ENCODE measurements at regions not wholly inside any gene's neighbourhood (a gene's known extent, or its start where the extent isn't known, plus 50 kb on each side); places are given as distances from the start of the nearest gene placed in this dataset.

DNA sequence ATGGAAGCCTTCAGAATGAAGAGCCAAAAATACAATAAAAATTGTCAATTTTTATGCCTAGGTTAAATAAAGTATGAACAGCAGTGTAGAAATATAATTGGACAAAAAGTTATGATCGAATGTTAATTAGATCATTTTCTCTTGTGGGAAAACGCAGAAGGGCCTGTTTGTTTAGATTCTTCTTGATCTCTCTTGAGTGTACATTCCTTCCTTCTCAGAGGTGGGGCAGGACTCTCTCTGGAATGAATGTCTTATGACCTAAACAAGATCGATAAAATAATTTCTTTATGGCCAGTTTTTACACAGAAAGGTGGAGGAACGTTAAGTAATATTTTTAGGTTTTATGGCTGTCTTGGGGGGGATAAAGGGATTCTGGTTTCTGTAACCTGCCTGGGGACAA lies 500.1 kb upstream of the MARCKS start:
- no peaks in the 10 kb centered on the region for H3K36me3 ChIP-seq (ENCODE audit: control insufficient read depth in 2 of 2, insufficient read depth in 2 of 2, low read length in 2 of 2)
- H3K9me3 ChIP-seq (ENCODE audit: control insufficient read depth in 2 of 2, low read length in 2 of 2): no peaks in the 10 kb centered on the region
- no peaks in the 10 kb centered on the region for H3K4me1 ChIP-seq (ENCODE audit: control insufficient read depth, insufficient read depth, low read length)
- H3K27me3 ChIP-seq (ENCODE audit: control insufficient read depth in 1 of 2, insufficient read depth in 2 of 2, low read length in 2 of 2): no peaks in the 10 kb centered on the region
- H3K4me3 ChIP-seq (ENCODE audit: low read length in 2 of 2): no peak overlapping the region
- no peak overlapping the region for H3K27ac ChIP-seq (ENCODE audit: low read length)
- H3K9ac ChIP-seq (ENCODE audit: low read length in 2 of 2): no peak overlapping the region

DNA sequence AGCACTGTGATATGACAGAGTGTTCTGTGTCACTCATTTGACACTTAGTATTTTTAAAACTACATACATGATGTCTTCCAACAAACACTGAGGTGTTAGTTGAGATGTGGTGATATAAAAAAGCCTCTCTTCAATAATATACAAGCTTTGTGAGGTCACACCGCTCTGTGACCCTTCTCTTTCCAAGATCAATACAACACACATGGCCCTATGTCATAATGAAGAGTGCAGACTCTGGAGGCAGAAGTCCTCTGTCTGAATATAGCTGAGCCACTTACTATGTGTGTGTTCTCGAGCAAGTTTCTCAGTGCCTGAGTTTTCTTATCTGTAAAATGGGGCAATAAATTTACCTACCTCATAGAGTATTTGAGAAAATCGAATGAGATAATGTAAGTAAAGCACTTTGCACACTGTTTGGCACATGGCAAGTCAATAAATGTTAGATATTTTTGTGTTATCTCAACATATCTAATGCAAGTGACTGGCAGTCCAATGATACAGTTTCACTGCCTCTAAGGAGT lies 499.0 kb upstream of the MARCKS start:
- H3K4me1 ChIP-seq (ENCODE audit: control insufficient read depth, insufficient read depth, low read length): no peaks in the 10 kb centered on the region
- H3K9me3 ChIP-seq (ENCODE audit: control insufficient read depth in 2 of 2, low read length in 2 of 2): no peaks in the 10 kb centered on the region
- no peak overlapping the region for H3K4me3 ChIP-seq (ENCODE audit: low read length in 2 of 2)
- no peak overlapping the region for H3K27ac ChIP-seq (ENCODE audit: low read length)
- H3K27me3 ChIP-seq (ENCODE audit: control insufficient read depth in 1 of 2, insufficient read depth in 2 of 2, low read length in 2 of 2): no peaks in the 10 kb centered on the region
- H3K9ac ChIP-seq (ENCODE audit: low read length in 2 of 2): no peak overlapping the region
- H3K36me3 ChIP-seq (ENCODE audit: control insufficient read depth in 2 of 2, insufficient read depth in 2 of 2, low read length in 2 of 2): no peaks in the 10 kb centered on the region

DNA sequence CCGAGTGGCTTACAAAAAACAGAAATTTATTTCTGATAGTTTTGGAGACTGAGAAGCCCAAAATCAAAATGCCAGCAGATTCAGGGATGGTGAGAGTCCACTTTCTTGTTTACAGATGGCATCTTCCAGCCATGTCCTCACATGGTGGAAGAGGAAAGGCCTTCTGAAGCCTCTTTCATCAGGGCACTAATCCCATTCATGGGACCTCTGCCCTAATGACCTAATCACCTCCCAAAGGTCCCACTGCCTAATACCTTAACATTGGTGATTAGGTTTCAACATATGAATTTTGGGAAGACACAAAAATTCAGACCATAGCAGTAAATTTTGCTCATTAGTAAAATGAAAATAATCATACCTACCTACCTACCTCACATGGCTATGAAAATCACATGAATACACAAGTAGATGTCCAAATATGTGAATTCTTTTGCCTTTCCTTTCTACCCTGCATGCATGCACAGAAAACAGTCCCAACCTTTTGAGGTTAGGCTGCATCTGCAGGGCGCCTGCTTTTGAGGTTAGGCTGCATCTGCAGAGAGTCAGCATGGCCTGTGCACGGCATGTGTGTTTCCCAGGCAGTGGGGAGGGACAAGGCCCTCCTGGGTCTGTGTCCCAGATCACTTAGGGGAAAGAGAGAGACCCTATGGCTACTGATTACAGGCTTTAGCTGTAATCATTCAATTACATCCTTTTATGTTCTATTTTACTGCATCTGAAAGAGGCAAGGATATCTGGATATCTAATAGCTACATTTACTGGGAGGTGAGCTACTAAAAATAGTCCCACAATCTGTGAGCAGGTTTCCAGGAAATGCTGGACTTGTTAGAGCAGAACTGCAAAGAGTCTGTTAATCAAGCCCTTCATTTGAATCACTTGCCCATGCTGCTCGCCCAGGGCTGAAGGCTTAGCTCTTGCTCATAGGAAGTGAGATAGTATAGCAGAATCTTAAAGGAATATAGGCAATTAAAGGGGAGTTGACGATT lies 497.7 kb upstream of the MARCKS start:
- Histone ChIP-seq H3K4me3 (ENCODE audit: low read length in 2 of 2) (no peak overlapping the region), H3K4me1 (ENCODE audit: control insufficient read depth, insufficient read depth, low read length) (no peaks in the 10 kb centered on the region), H3K27ac (ENCODE audit: low read length) (no peak overlapping the region), H3K36me3 (ENCODE audit: control insufficient read depth in 2 of 2, insufficient read depth in 2 of 2, low read length in 2 of 2) (no peaks in the 10 kb centered on the region), H3K9me3 (ENCODE audit: control insufficient read depth in 2 of 2, low read length in 2 of 2) (no peaks in the 10 kb centered on the region), H3K27me3 (ENCODE audit: control insufficient read depth in 1 of 2, insufficient read depth in 2 of 2, low read length in 2 of 2) (no peaks in the 10 kb centered on the region), H3K9ac (ENCODE audit: low read length in 2 of 2) (no peak overlapping the region)

DNA sequence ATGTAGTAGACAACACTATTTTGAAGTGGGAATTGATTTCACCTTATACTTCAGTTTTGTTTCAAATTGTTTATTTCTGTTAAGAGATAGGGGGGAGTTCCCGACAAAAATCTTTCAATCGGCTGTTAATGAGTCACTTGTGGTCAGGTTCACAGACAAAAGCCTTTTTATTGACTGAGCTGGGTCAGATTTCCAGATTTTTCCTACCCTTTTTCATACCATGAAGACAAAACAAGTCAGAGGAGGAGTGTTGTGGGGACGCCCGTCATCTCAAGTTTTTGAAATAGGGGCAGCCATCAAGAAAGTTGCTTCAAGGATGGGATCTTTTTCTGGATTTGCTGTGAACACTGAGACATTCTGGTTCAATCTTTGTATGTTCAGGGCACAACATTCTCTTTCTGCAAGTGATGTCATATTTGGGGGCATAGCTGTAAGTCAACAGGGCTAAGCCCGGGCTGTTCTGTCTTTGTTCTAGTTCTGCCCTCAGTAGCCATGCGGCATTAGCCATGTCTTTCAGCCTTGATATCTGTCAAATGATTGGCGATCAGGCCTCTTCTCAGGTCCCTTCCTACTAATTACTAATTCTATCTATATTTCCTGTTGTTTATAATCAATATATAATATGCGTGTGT lies 496.0 kb upstream of the MARCKS start:
- H3K4me1 ChIP-seq (ENCODE audit: control insufficient read depth, insufficient read depth, low read length): no peaks in the 10 kb centered on the region
- no peaks in the 10 kb centered on the region for H3K27me3 ChIP-seq (ENCODE audit: control insufficient read depth in 1 of 2, insufficient read depth in 2 of 2, low read length in 2 of 2)
- no peaks in the 10 kb centered on the region for H3K36me3 ChIP-seq (ENCODE audit: control insufficient read depth in 2 of 2, insufficient read depth in 2 of 2, low read length in 2 of 2)
- H3K9me3 ChIP-seq (ENCODE audit: control insufficient read depth in 2 of 2, low read length in 2 of 2): no peaks in the 10 kb centered on the region
- no peak overlapping the region for H3K27ac ChIP-seq (ENCODE audit: low read length)
- H3K4me3 ChIP-seq (ENCODE audit: low read length in 2 of 2): no peak overlapping the region
- H3K9ac ChIP-seq (ENCODE audit: low read length in 2 of 2): no peak overlapping the region

DNA sequence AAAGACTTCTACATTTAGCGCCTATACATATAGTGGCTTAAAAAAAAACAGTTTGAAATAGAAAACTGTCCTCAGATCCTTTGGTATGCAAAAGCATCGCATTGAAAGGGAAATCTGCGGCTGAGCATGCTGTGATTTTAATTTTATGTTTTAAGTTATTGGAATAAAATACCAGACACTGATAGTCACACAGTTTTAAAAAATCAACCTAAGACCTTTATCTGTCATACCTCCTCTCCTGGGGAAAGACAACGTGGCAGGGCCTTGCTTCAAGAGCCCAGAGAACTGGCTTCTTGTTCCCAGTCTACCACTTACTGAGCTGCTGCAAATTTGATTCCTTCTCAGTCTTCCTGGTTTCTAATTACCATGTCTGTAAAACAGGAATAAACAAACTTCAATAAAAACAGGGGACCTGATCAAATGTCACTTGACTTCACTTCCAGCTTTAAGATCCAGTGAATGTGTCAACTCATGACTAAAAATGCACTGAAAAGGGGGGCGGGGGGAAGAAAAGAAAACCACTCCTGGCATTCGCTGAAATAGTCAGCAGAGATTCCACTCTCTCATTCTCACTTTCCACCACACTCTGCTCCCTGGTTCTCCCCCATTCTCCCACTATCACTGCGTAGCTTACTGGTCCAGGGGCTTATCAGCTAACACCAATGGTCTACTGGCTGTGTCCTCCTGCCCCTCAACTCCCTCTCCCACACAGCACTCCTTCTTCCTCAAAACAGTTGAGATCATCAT lies 494.7 kb upstream of the MARCKS start:
- no peaks in the 10 kb centered on the region for H3K27me3 ChIP-seq (ENCODE audit: control insufficient read depth in 1 of 2, insufficient read depth in 2 of 2, low read length in 2 of 2)
- H3K4me3 ChIP-seq (ENCODE audit: low read length in 2 of 2): no peak overlapping the region

DNA sequence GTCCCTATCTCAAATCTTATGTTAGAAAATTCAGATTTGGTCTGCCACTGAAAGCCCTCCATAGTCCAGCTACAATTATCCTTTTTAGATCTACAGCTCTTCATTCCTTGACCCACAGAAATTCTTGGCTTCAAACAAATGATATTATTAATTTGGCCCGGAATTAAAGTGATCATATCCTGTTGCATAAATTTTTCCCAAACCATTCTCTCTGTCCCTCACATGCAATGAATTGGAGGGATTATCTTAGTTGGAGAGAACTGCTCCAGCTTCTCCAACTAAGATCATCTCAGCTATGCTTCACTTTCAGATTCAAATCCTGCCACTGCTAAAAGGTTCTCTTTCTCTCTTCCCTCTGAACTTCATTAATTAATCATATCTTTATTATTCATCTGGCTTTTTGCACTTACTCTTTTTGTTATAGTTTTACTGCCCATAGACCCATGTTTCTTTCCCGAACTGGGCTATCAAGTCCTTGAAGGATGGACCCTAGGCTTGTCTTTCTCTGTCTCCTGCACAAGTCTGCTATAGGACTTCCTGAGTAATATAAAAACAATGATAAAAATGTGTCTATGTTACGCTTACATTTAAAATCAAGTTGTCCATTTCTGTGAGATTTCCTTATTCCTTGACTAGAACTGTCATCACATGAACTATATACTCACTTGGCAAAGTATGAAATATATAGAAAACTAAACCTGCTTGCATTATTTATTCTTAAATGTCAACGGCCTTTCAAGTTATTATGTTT lies 493.9 kb upstream of the MARCKS start:
- Histone ChIP-seq H3K36me3 (ENCODE audit: control insufficient read depth in 2 of 2, insufficient read depth in 2 of 2, low read length in 2 of 2) (no peaks in the 10 kb centered on the region), H3K4me1 (ENCODE audit: control insufficient read depth, insufficient read depth, low read length) (no peaks in the 10 kb centered on the region), H3K9ac (ENCODE audit: low read length in 2 of 2) (no peak overlapping the region), H3K27ac (ENCODE audit: low read length) (no peak overlapping the region), H3K27me3 (ENCODE audit: control insufficient read depth in 1 of 2, insufficient read depth in 2 of 2, low read length in 2 of 2) (no peaks in the 10 kb centered on the region), H3K9me3 (ENCODE audit: control insufficient read depth in 2 of 2, low read length in 2 of 2) (no peaks in the 10 kb centered on the region), H3K4me3 (ENCODE audit: low read length in 2 of 2) (no peak overlapping the region)

More for the DNA sequence above, 494.7 kb upstream of the MARCKS start:
- no peaks in the 10 kb centered on the region for H3K9me3 ChIP-seq (ENCODE audit: control insufficient read depth in 2 of 2, low read length in 2 of 2)
- no peaks in the 10 kb centered on the region for H3K36me3 ChIP-seq (ENCODE audit: control insufficient read depth in 2 of 2, insufficient read depth in 2 of 2, low read length in 2 of 2)
- H3K27ac ChIP-seq (ENCODE audit: low read length): no peak overlapping the region
- H3K9ac ChIP-seq (ENCODE audit: low read length in 2 of 2): no peak overlapping the region
- no peaks in the 10 kb centered on the region for H3K4me1 ChIP-seq (ENCODE audit: control insufficient read depth, insufficient read depth, low read length)

DNA sequence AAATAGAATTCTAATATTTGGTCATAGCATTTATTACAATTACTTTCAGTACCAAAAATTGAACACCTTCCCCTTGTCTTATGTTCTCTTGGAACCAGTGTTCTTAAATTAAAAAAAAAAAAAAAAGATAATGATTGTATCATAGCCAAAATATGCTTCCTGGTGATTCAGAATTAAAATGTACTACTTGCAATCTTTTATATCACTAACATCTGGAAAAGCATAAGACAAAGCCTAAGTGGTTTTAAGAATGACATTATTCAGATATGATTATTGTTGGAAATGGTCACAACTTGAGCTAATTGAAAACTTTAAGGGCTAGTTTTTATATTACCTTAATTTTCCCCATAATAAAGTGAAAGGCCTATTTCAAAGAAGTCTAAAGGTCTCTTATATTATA lies 493.3 kb upstream of the MARCKS start:
- Histone ChIP-seq H3K9ac (ENCODE audit: low read length in 2 of 2) (no peak overlapping the region), H3K4me1 (ENCODE audit: control insufficient read depth, insufficient read depth, low read length) (no peaks in the 10 kb centered on the region), H3K4me3 (ENCODE audit: low read length in 2 of 2) (no peak overlapping the region), H3K27ac (ENCODE audit: low read length) (no peak overlapping the region), H3K27me3 (ENCODE audit: control insufficient read depth in 1 of 2, insufficient read depth in 2 of 2, low read length in 2 of 2) (no peaks in the 10 kb centered on the region), H3K9me3 (ENCODE audit: control insufficient read depth in 2 of 2, low read length in 2 of 2) (no peaks in the 10 kb centered on the region), H3K36me3 (ENCODE audit: control insufficient read depth in 2 of 2, insufficient read depth in 2 of 2, low read length in 2 of 2) (no peaks in the 10 kb centered on the region)

DNA sequence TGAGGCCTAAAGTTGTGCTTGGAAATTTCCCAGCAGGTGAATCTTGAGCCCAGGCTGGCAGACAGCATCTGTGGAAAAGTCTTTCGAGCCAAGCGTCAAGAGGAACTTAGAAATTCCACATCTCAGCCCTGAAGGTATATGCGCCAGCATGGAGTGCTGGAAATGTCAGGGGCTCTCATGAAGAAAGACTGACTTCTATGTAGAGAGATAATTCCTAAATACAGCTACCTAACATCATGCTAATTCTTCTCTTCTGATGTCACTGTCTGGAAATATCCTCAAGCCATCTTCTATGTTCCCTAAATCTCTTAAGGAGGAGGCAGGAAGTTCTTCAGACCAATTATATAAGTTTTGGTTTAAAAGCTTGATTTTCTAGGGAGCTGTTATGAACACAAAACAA lies 492.4 kb upstream of the MARCKS start:
- H3K9me3 ChIP-seq (ENCODE audit: control insufficient read depth in 2 of 2, low read length in 2 of 2): no peaks in the 10 kb centered on the region
- H3K4me3 ChIP-seq (ENCODE audit: low read length in 2 of 2): no peak overlapping the region
- no peak overlapping the region for H3K27ac ChIP-seq (ENCODE audit: low read length)
- H3K4me1 ChIP-seq (ENCODE audit: control insufficient read depth, insufficient read depth, low read length): no peaks in the 10 kb centered on the region
- H3K9ac ChIP-seq (ENCODE audit: low read length in 2 of 2): no peak overlapping the region
- no peaks in the 10 kb centered on the region for H3K36me3 ChIP-seq (ENCODE audit: control insufficient read depth in 2 of 2, insufficient read depth in 2 of 2, low read length in 2 of 2)
- no peaks in the 10 kb centered on the region for H3K27me3 ChIP-seq (ENCODE audit: control insufficient read depth in 1 of 2, insufficient read depth in 2 of 2, low read length in 2 of 2)

DNA sequence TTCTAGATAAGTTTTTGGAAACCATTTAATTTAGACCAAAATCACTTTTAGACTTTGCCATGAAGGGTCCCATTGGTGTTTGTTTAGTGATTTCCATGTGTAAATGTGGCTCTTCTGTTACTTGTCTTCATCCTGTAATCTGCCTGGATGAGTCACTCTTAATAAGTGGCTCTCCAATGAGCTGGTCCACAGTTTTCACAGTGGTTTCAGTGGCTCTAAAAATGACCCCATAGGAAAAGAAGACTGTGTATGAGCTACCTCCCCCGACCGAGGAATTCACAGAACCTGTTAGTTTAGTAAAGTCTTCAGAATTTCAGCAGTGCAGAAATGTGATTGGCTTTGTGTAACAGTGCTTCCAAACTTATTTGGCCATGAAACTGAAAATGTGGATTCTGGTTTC lies 492.0 kb upstream of the MARCKS start:
- Histone ChIP-seq H3K27me3 (ENCODE audit: control insufficient read depth in 1 of 2, insufficient read depth in 2 of 2, low read length in 2 of 2) (no peaks in the 10 kb centered on the region), H3K4me3 (ENCODE audit: low read length in 2 of 2) (no peak overlapping the region), H3K9me3 (ENCODE audit: control insufficient read depth in 2 of 2, low read length in 2 of 2) (no peaks in the 10 kb centered on the region), H3K36me3 (ENCODE audit: control insufficient read depth in 2 of 2, insufficient read depth in 2 of 2, low read length in 2 of 2) (no peaks in the 10 kb centered on the region), H3K4me1 (ENCODE audit: control insufficient read depth, insufficient read depth, low read length) (no peaks in the 10 kb centered on the region), H3K27ac (ENCODE audit: low read length) (no peak overlapping the region), H3K9ac (ENCODE audit: low read length in 2 of 2) (no peak overlapping the region)

DNA sequence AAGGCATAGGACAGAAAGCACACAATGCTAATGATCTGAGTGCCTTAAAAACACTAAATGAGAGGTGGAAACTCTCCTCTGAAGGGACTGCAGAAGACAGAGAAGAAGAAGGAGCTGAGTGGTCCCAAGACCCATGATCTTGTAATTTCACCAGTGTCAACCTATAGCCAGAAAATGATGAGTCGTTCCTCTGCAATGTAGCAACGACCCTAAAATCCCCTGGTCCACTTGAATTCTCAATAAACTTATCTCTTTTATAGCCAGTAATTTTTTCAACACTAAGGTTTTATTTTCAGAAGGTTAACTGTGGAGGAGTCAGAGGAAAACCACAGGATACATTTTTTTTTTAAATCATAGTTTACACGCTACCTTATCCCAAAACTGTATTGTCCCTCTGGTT lies 490.6 kb upstream of the MARCKS start:
- Histone ChIP-seq H3K9ac (ENCODE audit: low read length in 2 of 2) (no peak overlapping the region), H3K4me1 (ENCODE audit: control insufficient read depth, insufficient read depth, low read length) (no peaks in the 10 kb centered on the region), H3K27me3 (ENCODE audit: control insufficient read depth in 1 of 2, insufficient read depth in 2 of 2, low read length in 2 of 2) (no peaks in the 10 kb centered on the region), H3K9me3 (ENCODE audit: control insufficient read depth in 2 of 2, low read length in 2 of 2) (no peaks in the 10 kb centered on the region), H3K27ac (ENCODE audit: low read length) (no peak overlapping the region), H3K36me3 (ENCODE audit: control insufficient read depth in 2 of 2, insufficient read depth in 2 of 2, low read length in 2 of 2) (no peaks in the 10 kb centered on the region), H3K4me3 (ENCODE audit: low read length in 2 of 2) (no peak overlapping the region)
